NCI-H2107 treated with DMSO at 0.1 percent for 48 hours (cell line): ENCODE measurements at regions not wholly inside any gene's neighbourhood (a gene's known extent, or its start where the extent isn't known, plus 50 kb on each side); places are given as distances from the start of the nearest gene placed in this dataset.
"Not testable (repeated sequence)": the region's sequence is repeated elsewhere in the genome, so short reads cannot be mapped to it uniquely, and the experiment has no call there.

Source experiments
- DNase-seq: peaks from one replicate; lab custom pipeline; 2025; ENCODE audit not compliant: unreplicated experiment; lab: John Stamatoyannopoulos, UW

- no peak for DNase-seq
Observed at GRCh38 chr1:191306916-191307315, 829.3 kb upstream of the BRINP3 start.

- peak; percentile 48 for DNase-seq
Observed at GRCh38 chr1:191320062-191320461, 838.2 kb upstream of the RGS18 start.

- no peak for DNase-seq
Observed at GRCh38 chr1:191327868-191328267, 830.4 kb upstream of the RGS18 start.

GRCh38 chr1:191343816-191344215, 814.4 kb upstream of the RGS18 start:
- no peak for DNase-seq

- DNase-seq, result no peak
Observed at GRCh38 chr1:191346381-191346780, 811.9 kb upstream of the RGS18 start.

GRCh38 chr1:191348328-191348727, 809.9 kb upstream of the RGS18 start:
- DNase-seq, result no peak

GRCh38 chr1:191350938-191351337, 807.3 kb upstream of the RGS18 start:
- DNase-seq, result peak; percentile 51

GRCh38 chr1:191358724-191359123, 799.5 kb upstream of the RGS18 start:
- no peak for DNase-seq

- no peak for DNase-seq
Observed at GRCh38 chr1:191366686-191367085, 791.6 kb upstream of the RGS18 start.

- no peak for DNase-seq
Observed at GRCh38 chr1:191368891-191369654, 789.2 kb upstream of the RGS18 start.

GRCh38 chr1:191371626-191372025, 786.6 kb upstream of the RGS18 start:
- no peak for DNase-seq

- no peak for DNase-seq
Observed at GRCh38 chr1:191388283-191388682, 770.0 kb upstream of the RGS18 start.

GRCh38 chr1:191396622-191397021, 761.6 kb upstream of the RGS18 start:
- DNase-seq, result no peak

- no peak for DNase-seq
Observed at GRCh38 chr1:191398551-191398950, 759.7 kb upstream of the RGS18 start.

GRCh38 chr1:191405417-191405816, 752.8 kb upstream of the RGS18 start:
- no peak for DNase-seq

- no peak for DNase-seq
Observed at GRCh38 chr1:191414981-191415640, 743.2 kb upstream of the RGS18 start.

GRCh38 chr1:191419842-191420241, 738.4 kb upstream of the RGS18 start:
- no peak for DNase-seq

GRCh38 chr1:191427593-191427992, 730.7 kb upstream of the RGS18 start:
- no peak for DNase-seq

- no peak for DNase-seq
Observed at GRCh38 chr1:191432817-191433216, 725.4 kb upstream of the RGS18 start.

- no peak for DNase-seq
Observed at GRCh38 chr1:191438979-191439378, 719.3 kb upstream of the RGS18 start.

- DNase-seq, result not testable (repeated sequence)
Observed at GRCh38 chr1:191448279-191448678, 710.0 kb upstream of the RGS18 start.

GRCh38 chr1:191452586-191452985, 705.7 kb upstream of the RGS18 start:
- no peak for DNase-seq

GRCh38 chr1:191453487-191453886, 704.8 kb upstream of the RGS18 start:
- no peak for DNase-seq
